HEK293T (cell line): ENCODE measurements at regions not wholly inside any gene's neighbourhood (a gene's known extent, or its start where the extent isn't known, plus 50 kb on each side); places are given as distances from the start of the nearest gene placed in this dataset.

Experiments used
- ARNT ChIP-seq: fragments of 450-650 bp; IDR thresholded peaks from 2 replicates; pipeline ENCODE4 v1.6.1; 2017; ENCODE audit warnings: mild to moderate bottlenecking
- BHLHE40 ChIP-seq: fragments of 450-650 bp; IDR thresholded peaks from 2 replicates; pipeline ENCODE4 v1.6.1; 2016; ENCODE audit warnings: mild to moderate bottlenecking, moderate library complexity, borderline replicate concordance
- FOXK2 ChIP-seq: fragments of 450-650 bp; IDR thresholded peaks from 2 replicates; pipeline ENCODE4 v1.6.1; 2016; ENCODE audit warnings: mild to moderate bottlenecking
- FOXM1 ChIP-seq: fragments of 450-650 bp; IDR thresholded peaks from 2 replicates; pipeline ENCODE4 v1.6.1; 2017; ENCODE audit warnings: mild to moderate bottlenecking, borderline replicate concordance
- HDGF ChIP-seq: fragments of 450-650 bp; IDR thresholded peaks from 2 replicates; pipeline ENCODE4 v1.6.1; 2017; ENCODE audit warnings: antibody characterized with exemption, borderline replicate concordance
- L3MBTL2 ChIP-seq: fragments of 450-650 bp; conservative IDR thresholded peaks from 2 replicates; pipeline ENCODE4 v1.6.1; 2016; ENCODE audit warnings: mild to moderate bottlenecking
- SP1 ChIP-seq: fragments of 450-650 bp; IDR thresholded peaks from 2 replicates; pipeline ENCODE4 v1.6.1; 2017
- TARDBP ChIP-seq: fragments of 450-650 bp; IDR thresholded peaks from 2 replicates; pipeline ENCODE4 v1.6.1; 2016
- ZNF384 ChIP-seq: fragments of 450-650 bp; IDR thresholded peaks from 2 replicates; pipeline ENCODE4 v1.6.1; 2016

GRCh38 chr17:77741109-77741508 is 217.4 kb upstream of the TNRC6C start:
- TF ChIP-seq FOXM1: no peak
- no peak for TF ChIP-seq TARDBP
- no peak for TF ChIP-seq L3MBTL2
- no peak for TF ChIP-seq BHLHE40
- TF ChIP-seq ZNF384: no peak
- no peak for TF ChIP-seq ARNT
- no peak for TF ChIP-seq FOXK2
- TF ChIP-seq SP1: no peak
- TF ChIP-seq HDGF: no peak
